KMS-11 (cell line): ENCODE measurements at regions not wholly inside any gene's neighbourhood (a gene's known extent, or its start where the extent isn't known, plus 50 kb on each side); places are given as distances from the start of the nearest gene placed in this dataset.

Experiments used
- H2AFZ ChIP-seq: fragments of 200-600 bp; sonication (generic); 2 replicates; pipeline ENCODE4 v1.6.1; 2016; ENCODE audit warnings: antibody characterized with exemption, mixed run types, low read depth
- H3K27ac ChIP-seq: fragments of 200-600 bp; sonication (generic); 2 replicates; pipeline ENCODE4 v1.6.1; 2016; ENCODE audit warnings: mild to moderate bottlenecking, mixed run types
- H3K27me3 ChIP-seq: fragments of 200-600 bp; sonication (generic); 2 replicates; pipeline ENCODE4 v1.6.1; 2017; ENCODE audit warnings: mild to moderate bottlenecking, low read depth, mixed run types, moderate library complexity; ENCODE audit not compliant: insufficient read depth
- H3K36me3 ChIP-seq: fragments of 200-600 bp; sonication (generic); 2 replicates; pipeline ENCODE4 v1.6.1; 2017; ENCODE audit warnings: mild to moderate bottlenecking, mixed run types; ENCODE audit not compliant: insufficient read depth
- H3K4me1 ChIP-seq: fragments of 200-600 bp; sonication (generic); 2 replicates; pipeline ENCODE4 v1.6.1; 2016; ENCODE audit warnings: mild to moderate bottlenecking, low read depth, mixed run types; ENCODE audit not compliant: poor library complexity, severe bottlenecking
- H3K4me2 ChIP-seq: fragments of 200-600 bp; sonication (generic); 2 replicates; pipeline ENCODE4 v1.7.0; 2016; ENCODE audit warnings: mild to moderate bottlenecking, mixed run types
- H3K4me3 ChIP-seq: fragments of 200-600 bp; sonication (generic); IDR thresholded peaks from 2 replicates; pipeline ENCODE4 v1.6.1; 2017; ENCODE audit warnings: low read depth, low read length, mixed read lengths; ENCODE audit not compliant: insufficient read depth
- H3K79me2 ChIP-seq: fragments of 200-600 bp; sonication (generic); 2 replicates; pipeline ENCODE4 v1.6.1; 2016; ENCODE audit warnings: low read depth, mixed run types; ENCODE audit not compliant: insufficient read depth
- H3K9ac ChIP-seq: fragments of 200-600 bp; sonication (generic); 2 replicates; pipeline ENCODE4 v1.6.1; 2016; ENCODE audit warnings: mild to moderate bottlenecking, mixed run types
- H4K20me1 ChIP-seq: fragments of 200-600 bp; sonication (generic); 2 replicates; pipeline ENCODE4 v1.6.1; 2016; ENCODE audit warnings: mild to moderate bottlenecking, mixed run types; ENCODE audit not compliant: insufficient read depth
- TF ChIP-seq, protein P1 (sequence below): fragments of 200-600 bp; sonication (generic); conservative IDR thresholded peaks from 2 replicates; pipeline ENCODE4 v1.6.1; 2017; ENCODE audit warnings: low read depth, mild to moderate bottlenecking, antibody characterized with exemption, low read length, moderate library complexity, mixed read lengths

- no peaks in the 10 kb centered on the region for H3K36me3 ChIP-seq
- no peaks in the 10 kb centered on the region for H3K79me2 ChIP-seq
- H3K9ac ChIP-seq = no peak overlapping the region
- TF ChIP-seq, protein P1, sequence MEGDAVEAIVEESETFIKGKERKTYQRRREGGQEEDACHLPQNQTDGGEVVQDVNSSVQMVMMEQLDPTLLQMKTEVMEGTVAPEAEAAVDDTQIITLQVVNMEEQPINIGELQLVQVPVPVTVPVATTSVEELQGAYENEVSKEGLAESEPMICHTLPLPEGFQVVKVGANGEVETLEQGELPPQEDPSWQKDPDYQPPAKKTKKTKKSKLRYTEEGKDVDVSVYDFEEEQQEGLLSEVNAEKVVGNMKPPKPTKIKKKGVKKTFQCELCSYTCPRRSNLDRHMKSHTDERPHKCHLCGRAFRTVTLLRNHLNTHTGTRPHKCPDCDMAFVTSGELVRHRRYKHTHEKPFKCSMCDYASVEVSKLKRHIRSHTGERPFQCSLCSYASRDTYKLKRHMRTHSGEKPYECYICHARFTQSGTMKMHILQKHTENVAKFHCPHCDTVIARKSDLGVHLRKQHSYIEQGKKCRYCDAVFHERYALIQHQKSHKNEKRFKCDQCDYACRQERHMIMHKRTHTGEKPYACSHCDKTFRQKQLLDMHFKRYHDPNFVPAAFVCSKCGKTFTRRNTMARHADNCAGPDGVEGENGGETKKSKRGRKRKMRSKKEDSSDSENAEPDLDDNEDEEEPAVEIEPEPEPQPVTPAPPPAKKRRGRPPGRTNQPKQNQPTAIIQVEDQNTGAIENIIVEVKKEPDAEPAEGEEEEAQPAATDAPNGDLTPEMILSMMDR = no peak
- no peak overlapping the region for H3K4me2 ChIP-seq
- H3K27ac ChIP-seq = no peak overlapping the region
- no peaks in the 10 kb centered on the region for H4K20me1 ChIP-seq
- H3K27me3 ChIP-seq = no peaks in the 10 kb centered on the region
- no peak overlapping the region for H2AFZ ChIP-seq
- no peaks in the 10 kb centered on the region for H3K4me1 ChIP-seq
- H3K4me3 ChIP-seq = no peak overlapping the region
Measured at GRCh38 chr10:105502058-105502457, 861.0 kb downstream of the SORCS3 start.

GRCh38 chr10:105494944-105495343 lies 853.9 kb downstream of the SORCS3 start:
- no peaks in the 10 kb centered on the region for H3K36me3 ChIP-seq
- H3K9ac ChIP-seq = no peak overlapping the region
- no peak overlapping the region for H3K27ac ChIP-seq
- TF ChIP-seq, protein P1 = no peak
- H3K27me3 ChIP-seq = no peaks in the 10 kb centered on the region
- no peak overlapping the region for H2AFZ ChIP-seq
- no peak overlapping the region for H3K4me2 ChIP-seq
- H3K4me1 ChIP-seq = no peaks in the 10 kb centered on the region
- no peaks in the 10 kb centered on the region for H4K20me1 ChIP-seq
- H3K79me2 ChIP-seq = no peaks in the 10 kb centered on the region
- no peak overlapping the region for H3K4me3 ChIP-seq

DNA sequence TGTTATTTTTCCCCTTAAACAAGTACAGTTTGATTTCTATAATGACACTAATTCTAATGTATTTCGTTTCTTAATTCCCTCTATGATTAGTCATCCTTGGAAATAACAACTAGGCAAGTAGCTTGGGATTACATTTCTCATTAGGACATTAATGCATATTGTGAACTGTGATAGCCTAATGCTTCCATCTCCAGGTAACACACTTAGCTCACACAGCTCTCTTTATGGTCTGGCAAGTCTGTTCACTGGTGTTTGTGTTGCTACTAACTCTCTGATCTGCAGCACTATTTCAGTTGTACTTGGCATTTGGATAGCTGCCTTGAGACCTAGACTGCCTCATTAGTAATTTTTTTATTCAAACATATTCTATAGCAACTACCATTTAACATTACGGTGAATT lies 853.2 kb downstream of the SORCS3 start:
- no peaks in the 10 kb centered on the region for H3K79me2 ChIP-seq
- no peak overlapping the region for H3K4me3 ChIP-seq
- H3K27ac ChIP-seq = no peak overlapping the region
- H2AFZ ChIP-seq = no peak overlapping the region
- no peak overlapping the region for H3K9ac ChIP-seq
- no peak overlapping the region for H3K4me2 ChIP-seq
- H4K20me1 ChIP-seq = no peaks in the 10 kb centered on the region
- no peaks in the 10 kb centered on the region for H3K4me1 ChIP-seq
- TF ChIP-seq, protein P1 = no peak
- no peaks in the 10 kb centered on the region for H3K27me3 ChIP-seq
- H3K36me3 ChIP-seq = no peaks in the 10 kb centered on the region

GRCh38 chr10:105473170-105473569 lies 832.1 kb downstream of the SORCS3 start:
- no peaks in the 10 kb centered on the region for H3K36me3 ChIP-seq
- no peaks in the 10 kb centered on the region for H4K20me1 ChIP-seq

More at GRCh38 chr10:105473170-105473569, 832.1 kb downstream of the SORCS3 start:
- no peaks in the 10 kb centered on the region for H3K4me1 ChIP-seq
- no peaks in the 10 kb centered on the region for H3K27me3 ChIP-seq
- H3K9ac ChIP-seq = no peak overlapping the region
- no peak overlapping the region for H3K27ac ChIP-seq
- H3K4me3 ChIP-seq = no peak overlapping the region
- H2AFZ ChIP-seq = no peak overlapping the region
- no peak overlapping the region for H3K4me2 ChIP-seq
- no peaks in the 10 kb centered on the region for H3K79me2 ChIP-seq
- TF ChIP-seq, protein P1 = no peak
